ENCODE measurements at regions not wholly inside any gene's neighbourhood (a gene's known extent, or its start where the extent isn't known, plus 50 kb on each side); places are given as distances from the start of the nearest gene placed in this dataset.
A peak's percentile ranks its signal among the peaks of the same experiment; 100 is the strongest.

GRCh38 chr12:3947781-3948180, 74.6 kb upstream of the PARP11 start:
- no peaks in the 10 kb centered on the region for H3K36me3 ChIP-seq (ENCODE audit: insufficient read depth, low read length)
- ATAC-seq (ENCODE audit: poor library complexity) (peak; percentile 77), DNase-seq (peak in 3 of 14 experiments; percentile 74 to 84 (median 78))
- peaks cover 14% of the 10 kb centered on the region for H3K9me3 Mint-ChIP-seq
- H3K4me1 Mint-ChIP-seq (ENCODE audit: low read depth), result peaks cover 67% of the 10 kb centered on the region
- H3K4me3 Mint-ChIP-seq, result peak overlapping the region; percentile 52
- H3K27me3 ChIP-seq (ENCODE audit: control insufficient read depth in 1 of 2, insufficient read depth in 2 of 2, low read length in 2 of 2), result no peaks in the 10 kb centered on the region
- ChIA-PET POLR2A (interaction anchor here (0.7 to 6.0 kb wide), 17 partner anchors 9 to 325 kb away, joined by 3 to 86 read pairs (median 8); partner anchors contain the start of genes CCND2 and PARP11), CTCF (interaction anchor here (2.3 kb wide), 2 partner anchors 15 to 62 kb away, joined by 10 read pairs; no protein-coding TSS in a partner anchor)
- TF ChIP-seq CTCF (IDR thresholded peaks at IDR 0.05), result no peak
- H3K27ac Mint-ChIP-seq, result peak overlapping the region; percentile 98
- intact Hi-C loops (cut with DNase I, micrococcal nuclease), result loop anchor here in 1 of 2 experiments (1.0 to 2.0 kb wide), 2 partner anchors 15 to 50 kb away; no protein-coding TSS in a partner anchor
- peak overlapping the region; percentile 84 to 86 for H3K27ac ChIP-seq (ENCODE audit: low read depth in 1 of 2, low read length in 2 of 2)
- peaks cover 53% of the 10 kb centered on the region for H3K4me1 ChIP-seq (ENCODE audit: insufficient read depth, low read length)
- H3K36me3 Mint-ChIP-seq (ENCODE audit: low read depth), result peaks cover 16% of the 10 kb centered on the region
- peaks cover 0 to 4% of the 10 kb centered on the region in 2 experiments for H3K9me3 ChIP-seq (ENCODE audit: control insufficient read depth in 1 of 2, insufficient read depth in 1 of 2, low read length in 2 of 2)
- H3K27me3 Mint-ChIP-seq, result no peaks in the 10 kb centered on the region
- no peak overlapping the region for H3K4me3 ChIP-seq (ENCODE audit: low read length)

GRCh38 chr12:3945671-3946070, 72.5 kb upstream of the PARP11 start:
- H3K27me3 ChIP-seq (ENCODE audit: control insufficient read depth in 1 of 2, insufficient read depth in 2 of 2, low read length in 2 of 2), result no peaks in the 10 kb centered on the region
- ChIA-PET CTCF (no interaction called here), POLR2A (interaction anchor here (0.7 kb wide), 1 partner anchor 17 kb away, joined by 3 read pairs; no protein-coding TSS in a partner anchor)
- H3K4me3 ChIP-seq (ENCODE audit: low read length), result no peak overlapping the region
- no peaks in the 10 kb centered on the region for H3K9me3 ChIP-seq (ENCODE audit: control insufficient read depth in 1 of 2, insufficient read depth in 1 of 2, low read length in 2 of 2)
- DNase-seq, result no peak
- no peaks in the 10 kb centered on the region for H3K36me3 ChIP-seq (ENCODE audit: insufficient read depth, low read length)
- no peak for ATAC-seq (ENCODE audit: poor library complexity)
- no peak for TF ChIP-seq CTCF (IDR thresholded peaks at IDR 0.05)
- intact Hi-C loops (cut with DNase I, micrococcal nuclease), result loop anchor here in 1 of 2 experiments (2.0 kb wide), 1 partner anchor 13 kb away; no protein-coding TSS in a partner anchor
- Mint-ChIP-seq H3K27me3 (no peaks in the 10 kb centered on the region), H3K27ac (peak overlapping the region; percentile 98), H3K9me3 (peaks cover 12% of the 10 kb centered on the region), H3K36me3 (ENCODE audit: low read depth) (peaks cover 14% of the 10 kb centered on the region), H3K4me3 (no peak overlapping the region), H3K4me1 (ENCODE audit: low read depth) (peaks cover 53% of the 10 kb centered on the region)
- peaks cover 39% of the 10 kb centered on the region for H3K4me1 ChIP-seq (ENCODE audit: insufficient read depth, low read length)
- no peak overlapping the region for H3K27ac ChIP-seq (ENCODE audit: low read depth in 1 of 2, low read length in 2 of 2)

GRCh38 chr12:3944620-3945019, 71.4 kb upstream of the PARP11 start:
- intact Hi-C loops (cut with DNase I, micrococcal nuclease), result no loop called here
- H3K27ac ChIP-seq (ENCODE audit: low read depth in 1 of 2, low read length in 2 of 2), result no peak overlapping the region
- ATAC-seq (ENCODE audit: poor library complexity) (no peak), DNase-seq (no peak)
- ChIA-PET CTCF (no interaction called here), POLR2A (interaction anchor here (0.6 to 1.5 kb wide), 4 partner anchors 11 to 25 kb away, joined by 3 to 5 read pairs (median 4); no protein-coding TSS in a partner anchor)
- Mint-ChIP-seq H3K9me3 (peaks cover 10% of the 10 kb centered on the region), H3K4me1 (ENCODE audit: low read depth) (peaks cover 42% of the 10 kb centered on the region), H3K27me3 (no peaks in the 10 kb centered on the region), H3K36me3 (ENCODE audit: low read depth) (peaks cover 12% of the 10 kb centered on the region), H3K4me3 (no peak overlapping the region), H3K27ac (peak overlapping the region; percentile 98)
- no peaks in the 10 kb centered on the region for H3K36me3 ChIP-seq (ENCODE audit: insufficient read depth, low read length)
- no peak overlapping the region for H3K4me3 ChIP-seq (ENCODE audit: low read length)
- H3K4me1 ChIP-seq (ENCODE audit: insufficient read depth, low read length), result peaks cover 31% of the 10 kb centered on the region
- no peaks in the 10 kb centered on the region for H3K9me3 ChIP-seq (ENCODE audit: control insufficient read depth in 1 of 2, insufficient read depth in 1 of 2, low read length in 2 of 2)
- no peaks in the 10 kb centered on the region for H3K27me3 ChIP-seq (ENCODE audit: control insufficient read depth in 1 of 2, insufficient read depth in 2 of 2, low read length in 2 of 2)
- no peak for TF ChIP-seq CTCF (IDR thresholded peaks at IDR 0.05)
